HTR-8/SVneo (cell line): ENCODE measurements at regions not wholly inside any gene's neighbourhood (a gene's known extent, or its start where the extent isn't known, plus 50 kb on each side); places are given as distances from the start of the nearest gene placed in this dataset.

ENCODE experiments used
- DNase-seq: peaks from one replicate; pipeline ENCODE4 v3.0.0; 2011; ENCODE audit warnings: low spot score, mixed read lengths; ENCODE audit not compliant: insufficient read length
- FAIRE-seq: peaks from 2 replicates; lab custom pipeline; 2011; peaks lifted over from hg19 to GRCh38; lab: Jason Lieb, UNC

GRCh38 chr13:73466561-73466960 lies 407.8 kb downstream of the KLF5 start:
- FAIRE-seq = no peak
- DNase-seq = no peak

DNA sequence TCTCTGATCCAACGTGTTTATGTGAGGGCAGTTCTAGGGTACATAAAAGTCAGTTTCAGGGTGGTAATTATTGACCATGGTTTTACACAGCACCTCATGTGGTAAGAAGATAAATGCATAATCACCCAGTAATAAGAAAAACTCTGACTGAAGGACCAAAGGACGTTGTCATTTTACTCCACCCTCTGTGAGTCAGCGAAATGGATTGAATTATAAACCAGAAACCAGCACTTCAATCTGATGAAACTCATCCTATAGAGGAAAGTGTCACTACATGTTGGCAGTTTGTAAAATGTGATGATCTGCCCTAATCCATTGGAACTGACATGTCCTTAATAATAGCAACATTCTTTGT lies 406.8 kb downstream of the KLF5 start:
- peak; percentile 5 for DNase-seq
- no peak for FAIRE-seq

DNA sequence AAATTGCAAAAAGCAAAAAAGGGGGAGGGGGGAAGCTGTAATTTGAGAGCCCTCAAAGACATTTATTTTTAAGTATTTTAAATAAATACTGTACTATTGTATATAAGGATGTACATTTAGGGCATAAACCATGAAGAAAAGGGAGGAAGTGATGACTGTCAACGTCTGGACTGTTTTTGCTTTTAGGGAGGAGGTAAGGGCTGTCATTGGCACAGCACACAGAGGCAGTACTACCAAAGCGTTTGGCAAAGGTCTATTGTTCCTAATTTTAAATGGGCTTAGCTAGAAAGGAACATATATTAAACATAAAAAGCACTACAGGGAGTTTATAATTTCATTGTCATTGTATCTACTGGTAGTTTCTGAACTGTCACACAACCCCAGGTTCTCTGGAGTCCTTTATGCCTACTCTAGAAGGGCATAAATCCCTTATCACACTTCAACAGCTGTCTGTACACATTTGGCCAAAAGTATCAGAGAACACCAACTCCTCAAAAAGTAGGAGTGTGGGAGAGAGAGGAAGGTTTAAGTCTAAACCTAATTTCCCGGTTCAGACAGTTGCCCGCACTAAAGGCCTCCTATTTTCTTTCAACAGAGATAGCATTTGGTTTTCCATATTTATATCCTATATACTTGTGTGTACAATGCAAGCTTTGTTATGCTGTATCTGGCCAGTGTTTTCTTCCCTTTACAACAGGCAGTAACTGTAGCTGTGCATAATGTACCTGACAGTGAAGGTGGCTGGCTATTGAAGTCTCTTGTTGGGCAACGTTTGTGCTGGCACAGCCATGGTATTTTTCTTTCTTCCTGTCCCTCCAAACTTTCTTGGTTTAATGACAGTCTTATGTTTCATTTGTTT lies 406.2 kb downstream of the KLF5 start:
- no peak for FAIRE-seq
- DNase-seq = no peak

- DNase-seq (no peak), FAIRE-seq (no peak)
Measured at GRCh38 chr13:73462241-73462640, 403.4 kb downstream of the KLF5 start.

DNA sequence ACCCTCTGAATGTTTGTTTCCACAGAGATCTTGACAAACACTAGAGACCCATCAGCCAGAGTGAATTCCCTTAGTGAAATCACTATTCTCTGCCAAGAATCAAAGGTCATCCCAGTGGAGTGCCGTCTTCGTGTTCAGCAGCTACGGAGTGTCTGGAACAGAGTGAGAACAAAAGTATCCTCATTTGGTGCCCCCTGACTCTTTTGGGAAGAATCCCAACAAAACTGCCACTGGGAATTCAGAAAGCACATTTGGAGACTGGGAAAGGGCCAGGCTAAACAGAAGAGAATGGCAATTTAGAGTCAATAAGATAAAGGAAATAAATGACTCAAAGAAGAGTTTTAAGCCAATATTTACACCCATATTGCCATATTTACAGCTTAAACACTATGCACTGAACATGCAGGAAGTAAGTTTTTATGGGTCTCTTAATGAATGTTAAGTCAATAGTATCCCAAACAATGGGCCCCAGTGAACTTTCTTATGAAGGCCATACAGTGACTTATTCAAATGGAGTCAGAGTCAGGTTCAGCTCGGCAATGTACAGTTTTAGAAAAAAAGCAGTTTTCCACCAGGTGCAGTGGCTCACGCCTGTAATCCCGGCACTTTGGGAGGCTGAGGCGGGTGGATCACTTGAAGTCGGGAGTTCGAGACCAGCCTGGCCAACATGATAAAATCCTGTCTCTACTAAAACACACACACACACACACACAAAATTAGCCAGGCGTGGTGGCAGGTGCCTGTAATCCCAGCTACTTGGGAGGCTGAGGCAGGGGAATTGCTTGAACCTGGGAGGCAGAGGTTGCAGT lies 392.6 kb downstream of the KLF5 start:
- no peak for DNase-seq
- no peak for FAIRE-seq

GRCh38 chr13:73450583-73450982 lies 391.8 kb downstream of the KLF5 start:
- no peak for FAIRE-seq
- DNase-seq = no peak

- DNase-seq (no peak), FAIRE-seq (no peak)
Measured at GRCh38 chr13:73449252-73449651, 390.4 kb downstream of the KLF5 start.

DNA sequence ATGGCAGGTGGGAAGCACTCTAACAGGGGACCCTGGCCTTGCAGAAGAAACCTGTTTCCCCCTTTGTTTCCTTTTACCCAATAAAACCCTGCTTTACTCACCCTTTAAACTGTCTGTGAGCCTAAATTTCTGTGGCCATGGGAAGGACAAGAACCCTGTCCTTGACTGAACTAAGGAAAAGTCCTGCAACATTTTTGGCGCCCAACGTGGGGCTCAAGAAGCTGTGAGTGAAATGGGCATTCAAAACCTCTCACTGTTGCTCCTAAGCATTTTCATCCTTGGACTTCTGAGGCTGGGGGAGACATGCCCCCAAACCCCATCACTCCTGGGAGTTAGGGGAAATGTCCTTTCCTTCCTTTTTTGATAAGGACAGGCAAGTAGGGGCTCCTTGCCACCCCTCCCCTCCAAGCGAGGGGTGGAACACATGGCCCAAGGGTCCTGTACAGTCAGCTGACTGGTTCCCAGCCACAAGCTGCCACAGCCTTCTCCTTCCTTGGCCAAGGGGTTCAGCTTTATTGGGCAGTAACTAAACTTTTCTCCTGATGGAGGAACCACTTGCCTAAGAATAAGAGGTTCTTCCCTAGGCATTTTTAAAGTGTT lies 381.6 kb downstream of the KLF5 start:
- DNase-seq (no peak), FAIRE-seq (no peak)

DNA sequence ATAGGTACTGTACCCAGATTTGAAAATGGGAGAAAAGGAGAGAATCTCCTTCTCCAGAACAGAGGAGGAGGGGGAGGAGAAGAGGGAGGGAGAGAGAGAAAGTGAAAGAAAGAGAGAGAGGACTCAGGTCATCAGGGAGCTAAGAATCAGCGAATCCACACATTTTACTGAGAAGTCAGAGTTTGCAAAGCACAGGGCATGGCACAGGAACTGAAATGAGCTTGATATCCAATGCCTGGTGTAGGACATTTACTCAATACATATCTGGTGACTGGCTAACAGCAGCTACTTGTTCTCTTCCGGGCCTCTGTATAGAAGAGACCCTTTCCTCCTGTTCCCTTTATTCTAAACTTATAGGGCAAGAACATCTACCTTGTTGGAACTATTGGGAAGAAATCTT lies 375.1 kb downstream of the KLF5 start:
- FAIRE-seq = no peak
- no peak for DNase-seq

DNA sequence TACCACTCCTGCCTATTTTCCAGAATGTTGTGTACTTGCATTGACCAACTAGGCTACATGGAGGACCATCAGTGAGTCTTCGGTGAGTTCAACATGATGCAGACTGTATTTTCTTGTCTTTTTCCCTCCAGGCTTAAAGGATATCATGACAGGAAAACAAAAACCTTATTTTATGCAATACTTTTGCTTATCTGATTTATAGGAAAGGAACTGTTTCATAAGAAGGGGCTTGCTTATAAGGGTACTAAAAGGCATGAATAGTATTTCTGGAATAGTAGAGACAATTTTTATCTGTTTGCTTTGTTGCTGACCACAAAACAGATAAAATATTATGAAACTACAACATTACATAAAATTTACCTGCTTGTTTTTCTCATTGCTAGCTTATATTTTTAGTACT lies 374.7 kb downstream of the KLF5 start:
- FAIRE-seq = no peak
- no peak for DNase-seq

GRCh38 chr13:73429701-73430100 lies 370.9 kb downstream of the KLF5 start:
- DNase-seq (no peak), FAIRE-seq (no peak)

GRCh38 chr13:73428706-73429105 lies 369.9 kb downstream of the KLF5 start:
- FAIRE-seq (no peak), DNase-seq (no peak)

DNA sequence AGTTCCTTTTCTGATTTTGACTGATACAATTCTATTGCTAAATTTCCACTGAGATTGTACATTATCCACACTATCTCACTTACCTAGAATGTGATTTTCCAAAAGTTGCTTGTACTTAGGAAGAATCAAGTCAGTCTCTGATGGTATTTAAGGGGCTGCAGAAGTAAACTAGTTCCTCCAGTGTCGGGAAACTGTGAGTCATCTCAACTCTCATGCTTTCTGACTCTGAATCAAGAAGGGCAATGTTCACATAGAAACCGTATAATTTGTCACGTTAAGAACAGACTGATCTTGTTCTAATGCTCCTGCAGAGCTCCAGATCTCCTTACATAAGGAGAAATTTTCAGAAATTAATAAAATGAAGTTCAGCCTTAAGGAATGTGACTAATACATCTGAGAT lies 369.3 kb downstream of the KLF5 start:
- FAIRE-seq (no peak), DNase-seq (no peak)

GRCh38 chr13:73422973-73423372 lies 364.2 kb downstream of the KLF5 start:
- no peak for DNase-seq
- FAIRE-seq = no peak

DNA sequence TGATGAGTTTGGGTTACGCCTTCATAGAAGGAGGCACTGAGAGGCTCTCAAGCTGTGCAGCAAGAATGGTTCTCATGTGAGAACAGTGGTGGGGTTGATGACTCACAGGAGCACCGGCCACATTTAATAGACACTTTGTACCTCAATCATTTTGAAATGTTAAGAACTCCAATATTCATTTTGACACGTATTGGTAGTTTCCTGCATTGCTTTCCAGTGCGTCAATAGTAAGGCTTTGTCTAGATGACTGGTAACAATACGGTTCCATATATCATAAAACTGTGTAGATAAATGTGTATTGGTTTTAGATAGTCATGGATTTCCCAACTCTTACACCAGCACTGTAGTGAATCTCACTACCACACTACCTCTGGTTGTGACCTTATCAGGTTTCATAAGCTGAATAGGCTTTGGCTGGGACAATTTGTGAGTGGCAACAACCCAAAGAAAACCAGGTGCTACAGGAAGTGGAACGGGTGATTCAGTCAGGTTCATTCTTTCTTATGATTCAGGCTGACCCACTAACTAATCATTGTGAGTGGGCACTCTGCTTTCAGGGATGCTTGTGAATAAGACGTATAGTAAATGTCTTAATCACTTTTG lies 362.6 kb downstream of the KLF5 start:
- DNase-seq = no peak
- no peak for FAIRE-seq

GRCh38 chr13:73419186-73419585 lies 360.4 kb downstream of the KLF5 start:
- no peak for DNase-seq
- no peak for FAIRE-seq

GRCh38 chr13:73417012-73417615 lies 358.3 kb downstream of the KLF5 start:
- DNase-seq (no peak), FAIRE-seq (no peak)

DNA sequence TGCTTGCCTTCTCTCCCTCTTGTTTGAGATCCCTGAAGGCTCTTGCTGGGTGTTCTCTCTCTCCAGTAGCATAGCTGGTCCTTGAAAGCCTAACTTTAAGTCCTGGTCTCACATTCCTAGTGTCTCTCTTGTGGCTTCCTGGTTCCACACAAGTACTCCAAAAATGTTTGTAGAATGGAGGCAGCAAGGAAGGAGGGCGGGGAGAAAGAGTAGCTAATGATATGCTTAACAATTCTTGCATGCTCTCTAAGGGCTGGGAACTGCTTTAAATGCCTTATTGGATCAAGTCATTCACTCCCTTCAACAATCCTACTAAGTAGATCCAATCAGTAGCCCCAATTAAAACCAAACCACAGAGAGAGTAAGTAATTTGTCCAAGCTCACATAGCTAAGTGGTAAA lies 357.3 kb downstream of the KLF5 start:
- no peak for DNase-seq
- FAIRE-seq = no peak

DNA sequence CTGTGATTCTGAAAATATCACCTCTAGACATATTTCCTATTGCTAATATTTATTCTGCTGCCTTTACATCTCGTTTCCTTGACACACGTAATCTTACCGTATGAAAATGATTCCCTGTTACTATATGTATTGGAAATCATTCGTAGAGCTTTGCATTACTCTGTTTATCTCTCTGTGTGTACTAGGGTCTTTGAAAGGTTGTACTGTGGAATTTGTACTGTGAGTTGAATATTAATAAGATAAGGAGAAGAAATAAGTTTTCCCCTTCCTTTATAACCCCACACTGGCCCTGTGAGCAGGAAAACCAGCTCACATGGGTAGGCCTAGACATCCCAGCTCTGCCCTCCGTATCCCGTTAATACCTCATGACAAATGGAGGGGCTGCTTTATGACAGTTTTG lies 354.9 kb downstream of the KLF5 start:
- DNase-seq (no peak), FAIRE-seq (no peak)

- DNase-seq (no peak), FAIRE-seq (no peak)
Measured at GRCh38 chr13:73412933-73413332, 354.1 kb downstream of the KLF5 start.
